H9 (cell line): ENCODE measurements at regions not wholly inside any gene's neighbourhood (a gene's known extent, or its start where the extent isn't known, plus 50 kb on each side); places are given as distances from the start of the nearest gene placed in this dataset.

Experiments used
- DNase-seq: peaks from one replicate; pipeline ENCODE4 v3.0.0-alpha.2; 2017
- H2AFZ ChIP-seq: one replicate; pipeline ENCODE4 v1.6.1; 2013; ENCODE audit warnings: mild to moderate bottlenecking, low read length, control low read depth, moderate library complexity
- H2AK5ac ChIP-seq: 2 replicates; pipeline ENCODE4 v1.6.1; 2013; ENCODE audit warnings: low read length, control low read depth, mixed read lengths; ENCODE audit not compliant: insufficient read length
- H2BK120ac ChIP-seq: one replicate; pipeline ENCODE4 v1.6.1; 2013; ENCODE audit warnings: low read depth, mild to moderate bottlenecking, low read length, control low read depth, inconsistent platforms; ENCODE audit not compliant: poor library complexity, severe bottlenecking
- H2BK12ac ChIP-seq: 2 replicates; pipeline ENCODE4 v1.6.1; 2013; ENCODE audit warnings: low read length, control low read depth, mixed read lengths, low read depth; ENCODE audit not compliant: insufficient read length
- H2BK15ac ChIP-seq: 2 replicates; pipeline ENCODE4 v1.6.1; 2013; ENCODE audit warnings: low read depth, low read length, control low read depth
- H2BK20ac ChIP-seq: one replicate; pipeline ENCODE4 v1.6.1; 2013; ENCODE audit warnings: low read depth, mild to moderate bottlenecking, low read length, control low read depth, inconsistent platforms; ENCODE audit not compliant: poor library complexity, severe bottlenecking
- H2BK5ac ChIP-seq: 2 replicates; pipeline ENCODE4 v1.6.1; 2013; ENCODE audit warnings: low read length, control low read depth, mixed read lengths; ENCODE audit not compliant: insufficient read length
- H3K14ac ChIP-seq: 2 replicates; pipeline ENCODE4 v1.6.1; 2013; ENCODE audit warnings: low read length, control low read depth; ENCODE audit not compliant: insufficient read depth
- H3K18ac ChIP-seq: 2 replicates; pipeline ENCODE4 v1.6.1; 2013; ENCODE audit warnings: low read depth, mild to moderate bottlenecking, mixed read lengths, low read length, control low read depth; ENCODE audit not compliant: insufficient read length
- H3K23ac ChIP-seq: 2 replicates; pipeline ENCODE4 v1.6.1; 2013; ENCODE audit warnings: low read length, control low read depth, mixed read lengths, low read depth; ENCODE audit not compliant: insufficient read length
- H3K23me2 ChIP-seq: 2 replicates; pipeline ENCODE4 v1.6.1; 2013; ENCODE audit warnings: low read depth, mild to moderate bottlenecking, mixed read lengths, low read length, control low read depth; ENCODE audit not compliant: insufficient read length, poor library complexity, severe bottlenecking
- H3K27ac ChIP-seq: 2 replicates; pipeline ENCODE4 v1.5.1; 2013; ENCODE audit warnings: low read length, control low read depth, mixed read lengths, low read depth; ENCODE audit not compliant: insufficient read length
- H3K27me3 ChIP-seq: 2 replicates; pipeline ENCODE4 v1.6.1; 2013; ENCODE audit warnings: low read length, control low read depth, inconsistent platforms; ENCODE audit not compliant: insufficient read depth
- H3K4ac ChIP-seq: 2 replicates; pipeline ENCODE4 v1.6.1; 2013; ENCODE audit warnings: low read depth, mild to moderate bottlenecking, control low read depth, inconsistent platforms, low read length, moderate library complexity
- H3K4me1 ChIP-seq: 2 replicates; pipeline ENCODE4 v1.6.1; 2013; ENCODE audit warnings: low read length, control low read depth, inconsistent platforms; ENCODE audit not compliant: insufficient read depth
- H3K4me2 ChIP-seq: 2 replicates; pipeline ENCODE4 v1.6.1; 2013; ENCODE audit warnings: low read length, control low read depth, mixed read lengths; ENCODE audit not compliant: insufficient read length, insufficient read depth
- H3K56ac ChIP-seq: 2 replicates; pipeline ENCODE4 v1.6.1; 2013; ENCODE audit warnings: low read depth, mild to moderate bottlenecking, mixed read lengths, low read length, control low read depth; ENCODE audit not compliant: insufficient read length
- H3K79me1 ChIP-seq: 2 replicates; pipeline ENCODE4 v1.6.1; 2013; ENCODE audit warnings: low read depth, mild to moderate bottlenecking, moderate library complexity, low read length, control low read depth, inconsistent platforms; ENCODE audit not compliant: insufficient read depth, poor library complexity, severe bottlenecking
- H3K79me2 ChIP-seq: 2 replicates; pipeline ENCODE4 v1.6.1; 2013; ENCODE audit warnings: low read length, control low read depth, inconsistent platforms; ENCODE audit not compliant: insufficient read depth
- H3K9ac ChIP-seq: 2 replicates; pipeline ENCODE4 v1.6.1; 2013; ENCODE audit warnings: low read length, control low read depth, mixed read lengths; ENCODE audit not compliant: insufficient read length; ENCODE audit errors: extremely low read depth
- H3K9me3 ChIP-seq: one replicate; pipeline ENCODE4 v1.6.1; 2013; ENCODE audit warnings: low read depth, low read length, inconsistent platforms; ENCODE audit not compliant: control insufficient read depth
- H3T11ph ChIP-seq: one replicate; pipeline ENCODE4 v1.6.1; 2013; ENCODE audit warnings: mild to moderate bottlenecking, low read length, control low read depth, inconsistent platforms
- H4K20me1 ChIP-seq: one replicate; pipeline ENCODE4 v1.6.1; 2013; ENCODE audit not compliant: control insufficient read depth, insufficient read length, insufficient read depth
- H4K5ac ChIP-seq: 2 replicates; pipeline ENCODE4 v1.6.1; 2013; ENCODE audit warnings: low read depth, mild to moderate bottlenecking, mixed read lengths, low read length, control low read depth; ENCODE audit not compliant: insufficient read length
- H4K8ac ChIP-seq: replicated peaks from 2 replicates; pipeline ENCODE4 v1.6.1; 2013; ENCODE audit warnings: low read length, control low read depth, mixed read lengths, low read depth; ENCODE audit not compliant: insufficient read length
- H4K91ac ChIP-seq: 2 replicates; pipeline ENCODE4 v1.6.1; 2013; ENCODE audit warnings: low read depth, mild to moderate bottlenecking, moderate library complexity, mixed read lengths, low read length, control low read depth; ENCODE audit not compliant: insufficient read length
- H3K27ac Mint-ChIP-seq, 3 experiments: 2 replicates in 2 of 3; 3 replicates in 1 of 3; pipeline ENCODE4 v1.8.0; 2020 to 2021; ENCODE audit warnings: mixed read lengths in 3 of 3, mild to moderate bottlenecking in 1 of 3, moderate library complexity in 1 of 3
- H3K27me3 Mint-ChIP-seq: 2 replicates; pipeline ENCODE4 v1.8.0; 2021; ENCODE audit warnings: low read depth, mild to moderate bottlenecking, moderate library complexity, mixed read lengths
- H3K36me3 Mint-ChIP-seq, 3 experiments: 2 replicates in 2 of 3; 3 replicates in 1 of 3; pipeline ENCODE4 v1.8.0; 2020 to 2021; ENCODE audit warnings: low read depth in 3 of 3, mixed read lengths in 3 of 3; ENCODE audit not compliant: insufficient read depth in 1 of 3
- H3K4me1 Mint-ChIP-seq, 2 experiments: 2 replicates each; pipeline ENCODE4 v1.8.0; 2020; ENCODE audit warnings: mixed read lengths in 2 of 2
- H3K4me3 Mint-ChIP-seq, 2 experiments: 2 replicates in 1 of 2; 3 replicates in 1 of 2; pipeline ENCODE4 v1.8.0; 2020 to 2021; ENCODE audit warnings: mild to moderate bottlenecking in 2 of 2, mixed read lengths in 2 of 2, moderate library complexity in 1 of 2
- H3K9me3 Mint-ChIP-seq, 2 experiments: 2 replicates in 1 of 2; 3 replicates in 1 of 2; pipeline ENCODE4 v1.8.0; 2020; ENCODE audit warnings: mild to moderate bottlenecking in 2 of 2, mixed read lengths in 2 of 2, moderate library complexity in 1 of 2
- WGBS: extraction: QIAGEN DNeasy Blood & Tissue Kit; methylation state at CpG from one replicate; pipeline ENCODE4 v1.1.7; 2013; ENCODE audit warnings: missing lambda C conversion rate, low lambda C conversion rate, mixed read lengths; ENCODE audit not compliant: insufficient read length; ENCODE audit errors: extremely low coverage; 5-methylcytosine and 5-hydroxymethylcytosine counted together
- TF ChIP-seq, protein P1 (sequence below): fragments of 200-600 bp; sonication (generic); conservative IDR thresholded peaks from 3 replicates; pipeline ENCODE4 v1.8.0; 2021; ENCODE audit warnings: antibody characterized with exemption, mild to moderate bottlenecking

GRCh38 chr2:67486041-67486796 lies 89.1 kb downstream of the ETAA1 start:
- Histone ChIP-seq H2BK12ac (no peak overlapping the region), H4K5ac (no peak overlapping the region), H3K18ac (no peak overlapping the region), H4K20me1 (no peaks in the 10 kb centered on the region), H3K23ac (no peak overlapping the region), H3K9me3 (no peaks in the 10 kb centered on the region), H3K27me3 (no peaks in the 10 kb centered on the region), H2AK5ac (no peak overlapping the region), H4K8ac (no peak overlapping the region), H3K79me1 (no peaks in the 10 kb centered on the region), H3K4ac (no peak overlapping the region), H2BK20ac (no peak overlapping the region), H3K27ac (no peak overlapping the region), H2BK5ac (no peak overlapping the region), H2BK15ac (no peak overlapping the region), H2AFZ (no peak overlapping the region), H2BK120ac (no peak overlapping the region), H3K79me2 (no peaks in the 10 kb centered on the region), H3K23me2 (no peaks in the 10 kb centered on the region), H3K4me2 (no peak overlapping the region), H4K91ac (no peak overlapping the region), H3K56ac (no peak overlapping the region), H3K4me1 (no peaks in the 10 kb centered on the region), H3K14ac (no peak overlapping the region), H3K9ac (no peak overlapping the region), H3T11ph (no peak overlapping the region)
- no peak for DNase-seq
- TF ChIP-seq, protein P1, sequence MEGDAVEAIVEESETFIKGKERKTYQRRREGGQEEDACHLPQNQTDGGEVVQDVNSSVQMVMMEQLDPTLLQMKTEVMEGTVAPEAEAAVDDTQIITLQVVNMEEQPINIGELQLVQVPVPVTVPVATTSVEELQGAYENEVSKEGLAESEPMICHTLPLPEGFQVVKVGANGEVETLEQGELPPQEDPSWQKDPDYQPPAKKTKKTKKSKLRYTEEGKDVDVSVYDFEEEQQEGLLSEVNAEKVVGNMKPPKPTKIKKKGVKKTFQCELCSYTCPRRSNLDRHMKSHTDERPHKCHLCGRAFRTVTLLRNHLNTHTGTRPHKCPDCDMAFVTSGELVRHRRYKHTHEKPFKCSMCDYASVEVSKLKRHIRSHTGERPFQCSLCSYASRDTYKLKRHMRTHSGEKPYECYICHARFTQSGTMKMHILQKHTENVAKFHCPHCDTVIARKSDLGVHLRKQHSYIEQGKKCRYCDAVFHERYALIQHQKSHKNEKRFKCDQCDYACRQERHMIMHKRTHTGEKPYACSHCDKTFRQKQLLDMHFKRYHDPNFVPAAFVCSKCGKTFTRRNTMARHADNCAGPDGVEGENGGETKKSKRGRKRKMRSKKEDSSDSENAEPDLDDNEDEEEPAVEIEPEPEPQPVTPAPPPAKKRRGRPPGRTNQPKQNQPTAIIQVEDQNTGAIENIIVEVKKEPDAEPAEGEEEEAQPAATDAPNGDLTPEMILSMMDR: no peak
- Mint-ChIP-seq H3K27ac (peak overlapping the region in 1 of 3 experiments; percentile 88; a peak in 1 of 7 replicates), H3K27me3 (no peaks in the 10 kb centered on the region), H3K36me3 (peaks cover 0 to 2% (median 0%) of the 10 kb centered on the region in 3 experiments; a peak in 1 of 7 replicates), H3K9me3 (no peaks in the 10 kb centered on the region; a peak in 2 of 5 replicates), H3K4me3 (no peak overlapping the region), H3K4me1 (no peaks in the 10 kb centered on the region)
- no CpG with 5 or more reads among the region's 1 CpG for WGBS
